ENCODE measurements at regions not wholly inside any gene's neighbourhood (a gene's known extent, or its start where the extent isn't known, plus 50 kb on each side); places are given as distances from the start of the nearest gene placed in this dataset.

GRCh38 chr6:98672681-98673475 lies 161.5 kb upstream of the POU3F2 start:
- Histone ChIP-seq H4K20me1 (ENCODE audit: insufficient read depth) (no peaks in the 10 kb centered on the region), H3K4me2 (no peak overlapping the region), H3K27ac (ENCODE audit: low read depth in 2 of 2, low read length in 1 of 2) (no peak overlapping the region), H3K4me3 (ENCODE audit: low read depth in 2 of 2, low read length in 1 of 2) (no peak overlapping the region), H3K79me2 (ENCODE audit: insufficient read depth) (no peaks in the 10 kb centered on the region), H3K9me2 (no peaks in the 10 kb centered on the region), H2AFZ (ENCODE audit: low read depth) (no peak overlapping the region), H3F3A (replicated peaks; ENCODE audit: insufficient read depth) (no peaks in the 10 kb centered on the region), H3K4me1 (ENCODE audit: control insufficient read depth in 1 of 2, insufficient read depth in 2 of 2, low read depth in 1 of 2, low read length in 1 of 2) (no peaks in the 10 kb centered on the region), H3K27me3 (ENCODE audit: insufficient read depth) (no peaks in the 10 kb centered on the region), H3K9me3 (no peaks in the 10 kb centered on the region), H3K36me3 (replicated peaks in 1 of 2; ENCODE audit: control insufficient read depth in 1 of 2, insufficient read depth in 2 of 2, low read length in 1 of 2) (no peaks in the 10 kb centered on the region), H3K9ac (no peak overlapping the region)
- ChIA-PET CTCF (no interaction called here), POLR2A (no interaction called here)
- TF ChIP-seq MXI1 (IDR thresholded peaks at IDR 0.05; ENCODE audit: low read depth, low read length) = no peak
- TF ChIP-seq POLR2AphosphoS5 (IDR thresholded peaks at IDR 0.05; ENCODE audit: low read depth, low read length) = no peak
- no peak for TF ChIP-seq REST (IDR thresholded peaks at IDR 0.05; ENCODE audit: low read depth, low read length)
- no peak for TF ChIP-seq SMC3 (IDR thresholded peaks at IDR 0.05; ENCODE audit: low read depth, low read length)
- no peak for TF ChIP-seq USF1 (IDR thresholded peaks at IDR 0.05; ENCODE audit: borderline replicate concordance, low read depth)
- no peak for TF ChIP-seq CHD2 (IDR thresholded peaks at IDR 0.05; ENCODE audit: low read length, partially characterized antibody)
- TF ChIP-seq RAD21 (IDR thresholded peaks at IDR 0.05; ENCODE audit: low read length) = no peak
- TF ChIP-seq RCOR1 (IDR thresholded peaks at IDR 0.05; ENCODE audit: low read length) = no peak
- no peak for TF ChIP-seq EP300 (IDR thresholded peaks at IDR 0.05; ENCODE audit: borderline replicate concordance in 1 of 2, low read depth in 1 of 2, low read length in 1 of 2)
- TF ChIP-seq SIN3A (IDR thresholded peaks at IDR 0.05; ENCODE audit: borderline replicate concordance, low read depth, low read length) = no peak
- no peak for TF ChIP-seq MEF2A (IDR thresholded peaks at IDR 0.05; ENCODE audit: borderline replicate concordance, low read depth)
- TF ChIP-seq ZBTB33 (IDR thresholded peaks at IDR 0.05; ENCODE audit: borderline replicate concordance, low read depth) = no peak
- no peak for TF ChIP-seq ELF1 (IDR thresholded peaks at IDR 0.05)
- no peak for TF ChIP-seq FOXM1 (IDR thresholded peaks at IDR 0.05; ENCODE audit: low read depth)
- TF ChIP-seq MAX (IDR thresholded peaks at IDR 0.05; ENCODE audit: low read depth) = no peak
- TF ChIP-seq FOXJ3 (CRISPR knock-in tag; IDR thresholded peaks at IDR 0.05) = no peak
- no peak for TF ChIP-seq JUND (IDR thresholded peaks at IDR 0.05)
- no peak for DNase-seq
- WGBS (ENCODE audit: low lambda C conversion rate) = 60% methylated on average over 1 of the region's 1 CpG
